Non-pigmented ciliary epithelial cell (primary cell): ENCODE measurements at regions not wholly inside any gene's neighbourhood (a gene's known extent, or its start where the extent isn't known, plus 50 kb on each side); places are given as distances from the start of the nearest gene placed in this dataset.

Source experiments
- DNase-seq: peaks from one replicate; pipeline ENCODE4 v3.0.0-alpha.2; 2010; ENCODE audit warnings: low read depth

DNA sequence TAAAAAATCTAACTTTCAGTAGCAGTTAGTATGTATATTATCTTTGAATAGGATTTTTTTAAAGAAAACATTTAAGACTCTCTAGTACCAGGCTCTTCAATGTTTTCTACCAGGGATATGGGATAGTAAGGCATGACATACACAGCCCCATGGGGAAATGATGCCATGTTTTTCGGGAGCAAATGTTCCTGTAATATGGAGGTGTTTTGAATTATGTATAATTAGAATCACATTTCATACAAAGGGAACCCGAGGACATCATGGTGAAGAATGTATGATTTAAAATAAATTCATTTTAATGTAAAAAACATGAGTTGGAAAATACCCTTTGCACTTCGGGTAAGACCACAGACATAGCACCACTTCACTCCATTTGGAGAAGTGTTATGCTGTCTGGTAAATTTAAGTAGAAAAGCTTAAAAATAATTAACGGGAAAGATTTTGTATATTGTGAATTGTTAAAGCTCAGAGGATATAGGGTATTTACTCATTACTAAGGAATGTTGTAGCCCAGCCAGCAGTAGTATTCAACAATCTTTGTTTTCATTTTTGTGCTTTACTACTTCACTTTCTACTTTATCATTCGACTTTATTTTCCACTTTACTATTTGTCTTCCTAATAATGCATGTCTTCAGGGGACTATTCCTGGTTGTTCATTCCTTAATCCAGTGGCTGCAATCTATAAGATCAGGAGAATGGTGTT is 2050.7 kb downstream of the ARAP2 start:
- DNase-seq: peak; percentile 20

DNA sequence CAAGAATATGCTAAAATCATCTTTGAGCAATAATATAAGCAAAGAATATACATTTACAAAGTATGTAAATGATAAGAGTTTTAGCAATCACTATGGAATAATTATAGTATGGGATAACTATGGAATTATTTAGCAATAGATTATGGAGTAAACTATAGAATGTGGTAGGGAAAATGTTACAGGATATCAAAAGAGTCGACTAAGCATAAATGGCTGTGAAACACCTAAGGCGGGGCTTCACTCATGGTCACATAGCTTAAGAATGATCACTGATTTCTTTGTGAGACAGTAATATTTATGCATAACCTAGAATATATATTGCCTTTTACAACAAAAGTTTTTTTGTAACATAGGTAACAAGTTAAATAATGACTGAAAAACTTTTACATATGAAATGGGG is 2049.7 kb downstream of the ARAP2 start:
- DNase-seq: no peak

DNA sequence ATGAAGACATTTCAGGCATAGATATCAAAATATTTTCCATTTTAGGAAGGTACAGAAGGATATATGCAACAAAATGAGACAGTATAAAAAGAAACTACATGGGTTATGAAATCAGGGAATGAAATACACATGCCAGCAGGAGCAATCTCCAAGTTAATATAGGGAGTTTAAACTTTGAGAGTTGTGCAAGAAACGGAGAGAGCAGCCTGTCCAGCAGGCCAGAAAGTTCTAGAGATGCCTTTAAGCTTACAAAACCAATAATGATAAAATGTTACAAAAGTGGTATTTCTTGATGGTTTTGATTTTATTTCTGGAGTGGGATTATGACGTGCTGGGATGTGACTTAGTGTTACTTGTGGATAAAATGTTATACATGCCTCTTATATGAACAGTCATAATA is 2047.9 kb downstream of the ARAP2 start:
- DNase-seq: no peak

DNA sequence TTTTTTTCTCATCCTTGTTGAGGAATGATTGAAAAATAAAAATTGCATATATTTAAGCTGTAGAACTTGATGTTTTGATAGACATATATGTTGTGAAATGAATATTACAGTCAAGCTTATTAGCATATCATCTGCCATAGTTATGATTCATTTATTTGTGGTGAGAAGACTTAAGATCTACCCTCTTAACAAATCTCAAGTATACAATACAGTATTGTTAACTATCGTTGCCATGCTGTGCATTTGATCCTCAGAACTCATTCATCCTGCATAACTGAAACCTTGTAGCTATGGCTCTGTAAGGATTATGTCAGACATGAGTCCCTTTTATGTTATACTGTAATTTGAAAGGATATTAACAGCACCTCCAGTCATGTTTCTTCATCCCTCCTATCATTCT is 2045.3 kb downstream of the ARAP2 start:
- no peak for DNase-seq

DNA sequence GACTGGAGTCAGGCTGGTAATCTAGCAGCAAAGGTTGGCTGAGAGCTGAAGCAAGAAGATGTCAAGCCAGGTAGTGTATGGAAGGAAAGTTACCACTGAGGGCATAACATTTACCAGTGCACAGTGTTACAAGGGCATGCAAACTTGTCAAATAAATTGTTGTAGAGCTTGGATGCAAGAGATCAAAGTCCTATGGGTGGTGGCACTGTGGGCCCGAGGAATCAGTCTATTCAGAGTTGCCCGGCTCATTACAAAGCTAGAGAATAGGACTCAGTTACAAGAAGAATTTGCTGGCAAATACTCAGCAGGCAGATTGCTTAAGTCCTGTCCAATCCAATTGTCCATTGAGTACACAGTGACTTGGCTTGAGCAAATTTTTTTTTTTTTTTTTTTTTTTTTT is 2043.8 kb downstream of the ARAP2 start:
- no peak for DNase-seq

DNA sequence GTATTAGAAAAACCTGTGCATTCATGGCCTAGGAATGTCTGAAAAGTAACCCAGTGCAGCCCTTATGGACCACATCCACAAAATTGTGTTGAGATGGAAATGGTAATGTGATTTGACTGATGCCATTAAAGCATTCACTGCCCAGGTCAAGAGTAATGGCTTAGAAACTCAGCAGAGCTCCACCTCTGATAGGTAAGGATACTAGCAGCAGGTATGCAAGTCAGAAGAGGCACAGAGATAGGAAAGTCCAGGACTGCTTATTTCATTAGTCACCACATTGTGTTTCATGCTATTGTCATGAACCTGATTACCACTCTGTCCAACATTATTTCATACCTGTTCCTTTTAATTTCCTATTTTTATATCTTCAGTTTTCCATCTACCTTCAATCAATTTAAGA is 2042.2 kb downstream of the ARAP2 start:
- DNase-seq: no peak

DNA sequence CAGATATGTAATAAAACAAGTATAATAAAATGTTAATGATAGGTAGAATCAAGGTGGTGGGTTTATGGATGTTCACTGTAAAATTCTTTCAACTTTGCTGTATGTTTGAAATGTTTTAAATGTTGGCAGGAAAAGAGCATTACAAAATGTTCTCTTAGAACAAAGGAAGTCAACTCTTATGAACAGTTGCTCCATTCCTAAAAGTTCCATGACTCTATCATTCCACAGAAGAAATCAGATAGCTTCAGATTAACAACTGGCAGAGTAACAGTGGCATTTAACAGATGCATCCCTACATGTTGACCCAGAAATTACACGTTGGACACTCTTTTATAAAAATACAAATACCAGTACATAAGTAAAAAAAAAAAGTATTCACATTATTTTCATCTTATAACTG is 2023.7 kb downstream of the ARAP2 start:
- DNase-seq: no peak

DNA sequence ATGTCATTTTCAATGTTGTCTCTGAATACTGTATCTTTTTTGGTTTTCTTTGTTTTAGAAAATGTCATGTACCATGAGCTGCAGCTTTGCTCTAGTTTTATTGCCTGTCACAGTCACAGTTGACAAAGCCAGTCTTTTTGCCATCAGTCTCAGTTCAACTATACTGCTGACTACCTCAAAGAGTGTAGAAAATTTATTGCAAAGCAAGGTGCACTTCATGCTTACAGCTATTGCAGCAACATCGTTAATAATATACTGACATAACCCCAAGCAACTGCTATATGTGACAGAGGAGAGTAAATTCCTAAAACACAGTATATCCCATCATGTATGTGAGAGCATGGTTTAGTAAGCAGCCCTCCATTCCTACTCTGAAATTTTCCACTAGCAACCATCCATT is 2022.3 kb downstream of the ARAP2 start:
- no peak for DNase-seq

DNA sequence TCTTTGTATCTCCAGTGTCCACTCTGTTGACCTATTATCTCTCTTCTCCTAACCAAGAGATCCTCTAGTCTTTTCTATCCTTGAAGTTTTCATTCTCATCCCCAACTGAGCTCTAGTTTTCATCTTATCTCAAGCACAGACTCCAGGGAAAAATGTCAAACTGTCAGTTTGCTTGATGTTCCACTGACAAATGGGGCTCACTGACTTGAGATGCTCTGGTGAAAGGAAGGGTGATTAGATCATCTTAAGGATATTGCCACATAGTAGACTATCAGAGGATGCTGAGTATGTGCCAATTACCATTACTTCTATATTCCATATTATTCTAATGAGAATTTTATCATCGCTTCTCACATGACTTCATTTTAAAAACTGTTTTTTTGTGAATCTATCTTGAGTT is 2008.2 kb downstream of the ARAP2 start:
- no peak for DNase-seq

DNA sequence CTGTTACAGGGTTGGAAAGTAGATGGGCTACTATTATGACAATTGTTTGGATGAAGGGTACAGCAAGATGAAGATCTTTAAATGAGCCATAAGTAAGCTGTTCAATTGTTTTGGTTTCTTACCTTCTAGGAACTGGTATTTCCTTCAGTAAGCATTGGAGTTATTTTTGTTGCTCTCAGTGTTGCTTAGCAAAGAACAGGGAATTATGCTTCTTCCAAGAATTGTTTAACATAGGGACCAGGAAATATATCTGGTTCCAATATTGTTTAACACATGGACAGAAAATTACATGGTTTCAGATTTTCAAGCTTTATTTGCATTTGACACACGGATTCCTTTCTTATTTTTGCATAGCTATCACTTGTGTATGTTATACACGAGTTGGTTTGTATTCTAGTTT is 1999.0 kb downstream of the ARAP2 start:
- no peak for DNase-seq

DNA sequence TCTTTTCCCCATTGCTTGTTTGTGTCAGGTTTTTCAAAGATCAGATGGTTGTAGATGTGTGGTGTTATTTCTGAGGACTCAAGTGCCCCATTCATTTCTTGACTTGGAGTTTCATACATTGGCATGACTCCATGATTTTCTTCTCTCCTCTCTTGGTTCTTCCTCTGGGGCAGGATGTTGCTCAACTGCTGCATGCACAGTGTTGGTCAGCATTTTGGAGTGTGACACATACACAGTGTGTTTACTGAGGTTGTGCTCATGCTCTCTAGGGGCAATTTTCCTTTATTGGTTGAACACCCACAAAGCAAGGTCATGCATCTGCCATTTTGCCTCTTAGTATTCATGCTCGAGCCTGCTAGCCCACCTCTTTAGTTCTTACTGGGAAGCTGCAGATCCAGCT is 1993.8 kb downstream of the ARAP2 start:
- DNase-seq: no peak

DNA sequence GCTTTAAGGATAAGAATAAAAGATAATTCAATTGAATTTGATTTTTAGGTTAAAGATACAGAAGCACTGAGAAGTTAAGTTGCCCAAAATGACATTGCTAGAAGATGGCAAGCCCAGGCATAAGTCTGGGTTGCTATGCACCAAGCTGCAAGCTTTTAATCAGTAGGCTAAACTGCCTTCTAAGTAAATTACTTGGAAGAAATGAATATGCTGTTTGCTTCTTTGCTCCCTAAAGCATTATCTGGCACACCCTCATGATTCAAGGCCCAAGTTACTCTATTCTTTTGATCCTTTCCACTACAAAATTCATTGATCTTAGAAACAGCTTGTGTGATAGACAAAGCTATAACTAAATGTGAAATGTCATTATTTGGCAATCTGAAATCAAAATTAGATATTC is 1991.1 kb downstream of the ARAP2 start:
- no peak for DNase-seq

DNA sequence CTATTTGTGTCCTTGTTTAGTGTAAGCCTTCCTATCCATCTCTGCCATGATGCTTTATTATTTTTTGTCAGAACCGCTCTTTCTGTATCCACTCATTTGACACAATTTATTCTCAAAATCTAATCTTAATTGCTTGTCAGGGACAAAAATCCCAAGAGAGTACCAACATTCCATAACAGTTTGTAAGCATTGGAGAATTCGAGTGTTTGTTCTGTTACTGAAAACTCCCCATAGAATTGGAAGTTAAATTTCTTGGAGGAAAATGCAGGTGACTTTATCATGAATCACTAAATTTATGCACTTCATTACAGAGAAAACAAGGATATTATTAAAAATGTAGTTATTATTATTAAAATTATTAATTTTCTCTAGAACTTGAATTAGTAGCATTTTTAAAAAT is 1986.1 kb downstream of the ARAP2 start:
- DNase-seq: no peak

DNA sequence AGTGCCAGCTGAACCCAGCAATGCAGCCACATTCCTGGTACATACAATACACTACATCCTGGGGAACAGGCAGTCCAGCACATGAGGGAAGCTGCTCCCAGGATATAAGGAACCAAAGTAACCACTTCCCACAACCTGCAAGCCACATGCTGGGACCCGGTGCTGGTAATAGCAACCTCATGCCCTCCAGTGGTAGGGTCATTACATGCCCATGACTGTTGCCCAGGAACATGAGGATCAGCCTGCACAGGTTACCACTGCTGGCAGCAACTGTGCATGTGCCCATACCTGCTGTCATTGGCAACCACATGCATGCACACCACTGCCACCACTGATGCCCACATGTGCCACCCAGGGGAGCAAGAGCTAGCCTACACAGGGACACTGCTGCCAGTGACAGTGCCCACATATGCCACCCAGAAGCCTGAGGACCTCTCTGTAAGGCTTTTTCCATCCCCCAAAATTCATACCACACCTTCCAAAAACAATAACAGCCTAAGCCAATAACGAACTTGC is 1982.5 kb downstream of the ARAP2 start:
- DNase-seq: no peak

DNA sequence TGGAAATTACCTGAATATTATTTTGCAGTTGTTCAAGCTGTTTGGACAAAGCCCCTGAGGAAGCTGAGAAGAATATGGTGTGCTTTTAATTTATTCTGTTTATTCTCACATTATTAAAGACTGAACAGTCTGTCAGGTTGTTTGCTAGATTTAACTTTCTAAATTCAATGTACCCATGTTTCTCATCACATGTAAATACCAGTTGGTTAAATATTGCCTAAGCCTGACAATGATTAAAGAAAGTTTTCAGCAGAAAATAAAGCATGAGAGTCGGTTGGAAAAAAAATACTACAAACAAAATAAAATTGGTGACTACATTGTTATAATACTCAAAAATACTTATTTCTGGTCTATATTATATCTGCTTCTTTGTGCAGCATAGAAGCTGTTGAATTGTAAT is 1974.7 kb downstream of the ARAP2 start:
- no peak for DNase-seq

DNA sequence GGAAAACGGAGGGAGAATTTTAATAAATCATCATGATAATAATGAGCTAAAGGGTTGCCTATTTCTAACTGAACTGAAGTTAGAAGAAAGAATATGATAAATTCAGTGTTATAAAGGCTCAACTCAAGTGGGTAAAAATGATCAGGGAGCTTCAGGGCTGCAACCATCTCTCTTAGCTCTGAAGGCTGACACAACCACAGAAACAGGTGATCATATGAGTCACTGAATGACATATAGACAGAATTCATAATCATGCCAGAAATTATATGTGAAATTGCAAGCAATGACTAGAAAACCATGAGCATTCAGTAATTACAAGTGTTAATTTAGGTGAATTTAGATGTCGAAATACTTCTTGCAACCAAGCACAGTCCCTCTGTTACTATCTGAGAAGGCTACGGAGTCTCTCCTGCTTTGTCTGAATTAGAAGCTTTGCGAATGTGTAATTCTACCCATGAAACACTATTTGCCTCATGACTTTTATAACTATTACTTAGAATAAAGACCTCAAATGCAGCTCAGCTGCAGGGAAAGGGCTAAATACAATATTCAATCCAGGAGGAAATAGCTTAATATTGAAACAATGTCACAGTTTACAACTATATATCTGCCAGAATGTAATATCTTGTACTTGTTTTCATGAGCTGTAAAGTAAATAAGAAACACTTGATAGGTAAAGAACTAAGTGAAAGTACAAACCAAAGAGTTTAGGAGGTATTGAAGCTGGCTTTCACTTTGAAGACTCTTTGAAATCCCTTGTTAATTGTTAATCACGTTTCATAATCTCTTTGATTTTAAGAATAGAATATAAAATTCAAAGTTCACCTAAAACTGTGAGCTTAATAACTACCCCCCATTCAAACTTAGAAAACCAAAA is 1972.6 kb downstream of the ARAP2 start:
- no peak for DNase-seq

DNA sequence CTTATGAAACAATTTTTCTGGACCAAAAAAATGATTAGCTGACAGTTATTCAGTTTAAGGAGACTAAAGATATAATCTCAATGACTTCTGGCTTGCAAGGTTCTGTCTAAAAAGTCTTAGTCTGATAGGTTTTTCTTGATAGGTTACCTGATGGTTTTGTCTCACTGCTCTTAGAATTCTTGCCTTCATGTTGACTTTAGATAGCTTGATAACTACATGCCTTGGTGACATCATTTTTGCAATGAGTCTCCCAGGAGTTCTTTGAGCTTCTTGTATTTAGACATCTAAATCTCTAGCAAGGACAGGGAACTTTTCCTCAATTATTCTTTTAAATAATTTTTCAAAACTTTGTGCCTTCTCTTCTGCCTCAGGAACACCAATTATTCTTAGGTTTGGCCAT is 1965.3 kb downstream of the ARAP2 start:
- no peak for DNase-seq

DNA sequence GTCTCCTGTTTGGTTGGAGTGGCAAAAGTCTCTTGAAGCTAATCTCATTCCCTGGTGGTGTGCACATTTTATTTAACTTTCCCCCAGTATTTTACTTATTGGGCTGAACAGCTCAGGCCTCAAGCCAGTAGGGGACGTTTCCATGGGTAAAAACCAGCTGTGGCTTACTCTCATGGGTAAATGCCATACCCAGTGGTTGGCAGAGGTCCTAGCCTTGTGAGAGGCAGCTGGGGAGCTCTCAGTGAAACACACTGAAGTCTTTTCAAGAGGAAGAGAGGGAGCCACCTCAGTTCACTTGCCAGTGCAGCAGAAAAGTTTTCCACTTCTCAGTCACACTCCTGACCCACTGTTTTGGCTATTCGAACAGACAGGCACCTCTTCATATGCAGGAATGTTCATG is 1964.2 kb downstream of the ARAP2 start:
- no peak for DNase-seq

DNA sequence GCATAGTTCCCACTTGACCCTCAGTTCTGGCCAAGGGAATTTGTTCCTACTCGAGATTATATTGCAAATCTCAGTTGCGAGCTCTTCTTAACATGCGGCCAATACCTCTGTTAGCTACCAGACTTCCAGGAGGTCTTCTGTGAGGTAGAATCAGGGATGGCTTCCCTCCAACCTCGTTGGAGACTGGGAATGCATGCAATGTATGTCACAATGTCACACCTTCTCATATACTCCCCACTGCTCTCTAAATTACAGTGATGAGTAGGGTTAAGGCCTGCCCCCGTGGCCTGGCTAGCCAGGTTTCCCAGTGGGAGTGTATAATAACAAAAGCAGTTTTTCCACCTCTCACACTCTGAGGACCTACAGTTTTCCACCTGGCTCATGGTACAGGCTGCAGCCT is 1962.5 kb downstream of the ARAP2 start:
- no peak for DNase-seq

DNA sequence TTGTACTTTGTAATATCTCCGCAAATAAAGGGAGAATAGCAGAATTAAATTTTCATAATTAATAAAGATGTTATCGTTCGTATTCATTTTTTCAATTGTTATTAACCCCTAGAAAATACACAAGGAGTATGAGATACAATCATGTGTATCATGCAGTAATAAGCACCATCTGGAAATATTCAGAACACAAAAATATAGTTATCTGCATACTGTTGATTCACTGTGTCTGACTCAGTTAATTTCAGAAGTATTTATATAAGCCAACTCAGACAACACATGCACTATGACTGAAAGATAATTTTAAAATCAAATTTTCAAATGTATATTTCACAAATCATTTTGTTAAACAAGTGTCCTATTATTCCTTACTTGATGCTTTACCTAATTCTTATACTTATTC is 1954.8 kb downstream of the ARAP2 start:
- DNase-seq: no peak

DNA sequence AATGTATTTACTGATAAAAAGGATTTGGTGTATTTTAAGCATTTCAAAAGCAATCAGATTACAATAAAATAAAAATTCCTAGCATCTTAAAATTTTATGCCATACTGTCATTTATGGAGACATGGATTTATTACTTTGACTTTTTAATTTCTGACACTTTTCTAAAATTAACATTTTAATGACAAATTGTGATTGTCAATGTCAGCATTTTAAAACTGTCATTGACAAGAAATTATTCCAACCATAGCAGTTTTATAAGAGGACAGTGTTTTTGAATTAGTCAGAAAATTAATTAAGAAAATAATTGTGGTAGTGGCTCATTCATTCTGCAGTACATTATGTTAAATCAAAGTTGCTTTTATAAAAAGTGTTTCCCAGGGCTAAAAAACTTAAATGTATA is 1954.4 kb downstream of the ARAP2 start:
- no peak for DNase-seq

DNA sequence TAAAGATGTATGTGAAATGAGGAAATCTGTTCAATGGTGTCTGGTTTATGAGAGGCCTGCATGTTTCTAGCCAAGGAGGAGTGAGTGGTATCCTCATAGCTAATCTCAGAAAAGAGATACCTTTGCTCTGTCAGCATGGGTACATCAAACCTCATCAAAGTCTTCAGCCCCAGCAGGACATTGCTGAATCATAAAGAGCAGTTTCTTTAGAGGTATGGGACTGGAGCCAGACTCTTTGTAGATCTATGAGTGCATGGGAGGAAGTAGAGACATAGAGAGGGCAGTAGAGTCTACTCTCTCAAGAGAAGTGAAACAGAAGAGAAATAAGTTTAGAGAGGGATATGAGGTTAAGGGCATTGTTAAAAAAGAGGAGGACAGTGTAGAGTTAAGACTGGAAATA is 1950.9 kb downstream of the ARAP2 start:
- DNase-seq: peak; percentile 10

DNA sequence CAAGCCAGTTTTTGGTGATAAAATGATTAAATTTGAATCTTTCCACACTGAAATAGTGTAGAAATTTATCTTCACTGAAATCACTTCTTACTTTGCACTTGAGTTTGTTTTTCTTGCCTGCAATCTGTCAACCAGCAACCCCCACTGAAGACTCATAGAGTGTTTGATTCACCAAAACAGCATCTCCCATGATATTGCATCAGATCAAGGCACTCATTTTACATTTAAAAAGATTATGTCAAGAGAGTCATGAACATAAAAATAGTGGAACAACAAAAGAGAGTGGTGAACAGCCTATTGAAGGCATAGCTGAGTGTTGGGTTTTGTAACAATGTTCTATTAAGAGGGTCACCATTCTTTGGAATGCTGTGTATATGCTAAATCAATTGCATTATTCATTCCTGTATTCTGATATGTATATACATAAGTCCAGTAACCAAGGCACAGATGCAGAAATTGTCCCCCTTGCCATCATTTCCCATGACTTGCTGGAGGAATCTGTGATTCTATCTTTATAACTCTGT is 1934.9 kb downstream of the ARAP2 start:
- DNase-seq: no peak
